Left colon (tissue), 2 donors: ENCODE measurements at regions not wholly inside any gene's neighbourhood (a gene's known extent, or its start where the extent isn't known, plus 50 kb on each side); places are given as distances from the start of the nearest gene placed in this dataset.

Source experiments
- ATAC-seq: fragments of 200-7000 bp; cut with Tn5 transposase; one replicate; pipeline ENCODE4 v1.9.1; 2020; ENCODE audit warnings: mild to moderate bottlenecking, moderate library complexity
- DNase-seq, 2 donors: peaks; one replicate each; pipeline ENCODE4 v3.0.0-alpha.2; 2020
- intact Hi-C, 2 donors: fragments of 100-400 bp; cut with DNase I in 1 of 2; cut with micrococcal nuclease in 1 of 2; formaldehyde crosslinking; loops; one replicate each; pipeline versions ENCODE4 v1.11.2 to v1.14.0; 2022; cut with DNase I, micrococcal nuclease
- donor health status: DM: no; HTN: no; CAD: no.
- donor health status: DM: yes; HTN: yes; CAD: no.

- DNase-seq (no peak), ATAC-seq (no peak)
- intact Hi-C loops, result no loop called here
These were observed 51.3 kb upstream of the PFKP start for GRCh38 chr10:3016016-3016415.

GRCh38 chr10:3014968-3015367, 52.4 kb upstream of the PFKP start:
- ATAC-seq, result peak; percentile 96
- DNase-seq, result peak; percentile 38 to 40
- intact Hi-C loops, result no loop called here

GRCh38 chr10:3012223-3012622, 55.1 kb upstream of the PFKP start:
- intact Hi-C loops, result no loop called here
- ATAC-seq (no peak), DNase-seq (no peak)

- DNase-seq (no peak), ATAC-seq (no peak)
- intact Hi-C loops, result no loop called here
These were observed 56.4 kb upstream of the PFKP start for GRCh38 chr10:3010816-3011460.

- DNase-seq, result no peak
- ATAC-seq, result no peak
- intact Hi-C loops, result no loop called here
These were observed 57.0 kb upstream of the PFKP start for GRCh38 chr10:3010334-3010733.

- intact Hi-C loops, result no loop called here
- ATAC-seq, result peak; percentile 19
- no peak for DNase-seq
These were observed 58.0 kb upstream of the PFKP start for GRCh38 chr10:3009341-3009740.

GRCh38 chr10:3008518-3009195, 58.7 kb upstream of the PFKP start:
- intact Hi-C loops, result no loop called here
- ATAC-seq (no peak), DNase-seq (no peak)

GRCh38 chr10:3006607-3007006, 60.7 kb upstream of the PFKP start:
- DNase-seq (no peak), ATAC-seq (no peak)
- intact Hi-C loops, result no loop called here

GRCh38 chr10:3006093-3006492, 61.3 kb upstream of the PFKP start:
- no peak for ATAC-seq
- no peak for DNase-seq
- intact Hi-C loops, result no loop called here

- intact Hi-C loops, result no loop called here
- ATAC-seq (no peak), DNase-seq (no peak)
These were observed 65.0 kb upstream of the PFKP start for GRCh38 chr10:3002304-3002703.

- no peak for DNase-seq
- intact Hi-C loops, result no loop called here
- ATAC-seq, result peak; percentile 65
These were observed 67.3 kb upstream of the PFKP start for GRCh38 chr10:3000048-3000447.

- intact Hi-C loops, result no loop called here
- DNase-seq, result no peak
- no peak for ATAC-seq
These were observed 73.0 kb upstream of the PFKP start for GRCh38 chr10:2994221-2994961.

- intact Hi-C loops, result no loop called here
- ATAC-seq, result no peak
- no peak for DNase-seq
These were observed 73.7 kb upstream of the PFKP start for GRCh38 chr10:2993636-2994035.

- intact Hi-C loops, result no loop called here
- ATAC-seq (no peak), DNase-seq (no peak)
These were observed 74.7 kb upstream of the PFKP start for GRCh38 chr10:2992401-2993198.

- ATAC-seq (peak; percentile 62), DNase-seq (no peak)
- intact Hi-C loops, result no loop called here
These were observed 76.6 kb upstream of the PFKP start for GRCh38 chr10:2990764-2991163.

GRCh38 chr10:2989292-2989947, 77.9 kb upstream of the PFKP start:
- DNase-seq (no peak), ATAC-seq (no peak)
- intact Hi-C loops, result no loop called here

GRCh38 chr10:2987185-2987768, 80.1 kb upstream of the PFKP start:
- DNase-seq (no peak), ATAC-seq (no peak)
- intact Hi-C loops, result no loop called here

GRCh38 chr10:2986391-2986801, 81.0 kb upstream of the PFKP start:
- intact Hi-C loops, result no loop called here
- ATAC-seq, result peak; percentile 49
- DNase-seq, result peak; percentile 61 to 78
